CD4-positive, alpha-beta T cell treated with Interleukin-10 for 1 hour (primary cell): ENCODE measurements at regions not wholly inside any gene's neighbourhood (a gene's known extent, or its start where the extent isn't known, plus 50 kb on each side); places are given as distances from the start of the nearest gene placed in this dataset.

ENCODE experiments used
- DNase-seq: peaks from one replicate; pipeline ENCODE4 v3.0.0-alpha.2; 2020

DNA sequence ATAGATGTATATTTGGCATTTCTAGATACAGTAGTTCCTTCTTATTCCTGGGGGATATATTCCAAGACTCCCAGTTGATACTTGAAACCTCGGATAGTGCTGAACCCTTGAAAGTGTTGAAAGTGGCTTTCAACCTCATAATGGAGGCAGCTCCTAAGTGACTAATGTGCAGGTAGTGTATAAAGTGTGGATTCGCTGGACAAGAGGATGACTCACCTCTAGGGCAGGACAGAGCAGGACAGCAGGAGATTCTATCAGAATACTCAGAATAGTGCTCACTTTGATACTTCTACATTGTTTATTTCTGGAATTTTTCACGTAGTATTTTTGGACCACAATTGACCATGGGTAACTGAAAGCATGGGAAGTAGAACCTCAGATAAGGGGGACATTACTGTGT is 1138.9 kb upstream of the WWC1 start:
- DNase-seq, result no peak

DNA sequence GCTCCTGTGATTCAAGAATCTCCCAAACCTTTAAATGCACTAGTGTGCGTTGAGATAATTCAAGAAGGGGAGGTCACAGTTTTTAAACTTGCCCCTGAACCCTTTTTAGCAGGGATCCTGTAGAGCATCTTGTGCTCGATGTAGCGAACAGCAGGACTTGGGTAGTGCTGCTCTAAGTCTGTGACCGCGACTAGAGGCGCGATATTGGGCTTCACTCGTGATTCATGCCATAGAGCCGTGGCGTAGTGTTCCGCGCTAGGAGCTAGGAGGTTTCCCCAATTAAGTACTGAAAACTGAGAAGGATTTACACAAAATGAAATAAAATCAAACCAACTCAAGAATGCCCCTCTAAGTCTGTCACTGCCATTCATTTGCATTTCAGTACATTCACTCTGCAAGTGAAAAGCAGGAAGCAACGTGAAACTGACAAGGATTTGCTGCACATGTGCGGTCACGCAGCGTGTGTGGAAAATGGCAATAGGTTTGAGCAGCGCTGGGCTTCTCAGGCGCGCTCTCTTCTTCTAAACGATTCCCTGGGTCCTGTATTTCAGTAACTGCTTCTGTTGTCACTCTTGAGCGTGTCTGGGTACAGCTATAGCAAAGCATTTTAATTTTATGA is 1135.9 kb upstream of the WWC1 start:
- no peak for DNase-seq

DNA sequence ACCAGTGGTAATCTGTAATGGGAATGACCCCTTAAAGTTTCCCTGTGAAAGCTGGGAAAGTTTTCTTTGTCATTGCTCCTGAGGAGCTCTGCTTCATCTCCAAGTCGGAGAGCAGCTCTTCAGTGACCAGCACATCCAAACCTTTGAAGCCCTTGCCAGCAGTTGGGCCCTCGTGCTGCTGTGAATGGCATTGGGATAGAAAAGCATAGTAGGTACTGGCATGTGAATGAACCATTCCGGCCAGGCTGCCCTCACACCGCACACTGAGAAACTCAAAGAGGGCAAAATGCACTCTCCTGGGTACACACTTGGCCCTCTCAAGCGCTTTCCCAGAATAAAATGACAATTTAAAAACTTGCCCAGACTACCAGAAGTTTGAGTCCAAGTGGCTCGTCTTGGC is 1135.0 kb upstream of the WWC1 start:
- no peak for DNase-seq

DNA sequence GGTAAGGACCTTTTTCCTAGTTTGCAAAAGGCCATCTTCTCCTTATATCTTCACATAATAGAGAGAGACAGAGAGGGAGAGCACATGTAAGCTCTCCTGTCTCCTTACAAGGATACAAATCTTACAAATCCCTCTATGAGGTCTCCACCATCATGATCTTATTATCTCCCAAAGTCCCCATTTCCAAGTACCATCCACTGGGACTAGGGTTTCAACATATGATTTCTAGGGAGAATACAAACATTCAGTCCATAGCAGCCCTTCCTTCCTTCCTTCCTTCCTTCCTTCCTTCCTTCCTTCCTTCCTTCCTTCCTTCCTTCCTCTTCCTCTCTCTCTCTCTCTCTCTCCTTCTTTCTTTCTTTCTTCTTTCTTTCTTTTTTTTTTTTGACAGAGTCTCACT is 1132.9 kb upstream of the WWC1 start:
- no peak for DNase-seq

DNA sequence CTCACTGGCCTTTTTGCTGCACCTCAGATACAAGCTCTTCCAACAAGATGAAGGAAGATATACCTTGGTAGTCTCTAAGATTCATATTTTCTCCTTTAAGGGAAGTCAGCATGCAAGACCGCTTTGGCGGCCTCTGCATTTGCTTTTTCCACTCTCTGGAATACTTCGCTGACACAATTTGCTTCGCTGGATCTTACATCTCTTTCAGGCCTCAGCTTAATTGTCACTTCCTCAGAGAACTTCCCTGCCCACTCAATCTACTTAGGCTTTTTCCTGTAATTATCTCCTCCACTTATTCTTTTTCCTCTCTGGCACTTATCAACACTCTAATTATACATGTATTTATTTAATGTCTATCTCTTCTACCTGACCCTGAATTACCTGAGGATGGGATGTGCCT is 1131.1 kb upstream of the WWC1 start:
- DNase-seq, result no peak

DNA sequence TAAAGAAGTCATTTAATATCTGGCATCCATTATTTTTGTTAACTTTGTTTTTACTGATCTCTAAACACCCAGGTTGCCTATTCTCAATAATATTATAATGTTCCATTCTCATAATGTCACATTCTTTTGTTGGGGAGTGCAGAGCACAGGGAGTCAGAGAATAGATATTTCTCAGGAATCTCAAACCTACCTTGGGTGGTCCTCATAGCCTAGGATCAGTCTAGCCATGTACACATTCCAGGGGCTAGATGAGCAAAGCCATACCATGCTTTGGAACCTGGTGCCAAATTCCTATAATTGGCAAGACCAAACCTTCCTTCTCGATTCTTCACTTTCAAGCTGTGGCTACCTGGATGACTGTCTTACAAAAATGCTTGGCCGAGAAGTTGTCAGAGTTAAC is 1124.7 kb upstream of the WWC1 start:
- no peak for DNase-seq

DNA sequence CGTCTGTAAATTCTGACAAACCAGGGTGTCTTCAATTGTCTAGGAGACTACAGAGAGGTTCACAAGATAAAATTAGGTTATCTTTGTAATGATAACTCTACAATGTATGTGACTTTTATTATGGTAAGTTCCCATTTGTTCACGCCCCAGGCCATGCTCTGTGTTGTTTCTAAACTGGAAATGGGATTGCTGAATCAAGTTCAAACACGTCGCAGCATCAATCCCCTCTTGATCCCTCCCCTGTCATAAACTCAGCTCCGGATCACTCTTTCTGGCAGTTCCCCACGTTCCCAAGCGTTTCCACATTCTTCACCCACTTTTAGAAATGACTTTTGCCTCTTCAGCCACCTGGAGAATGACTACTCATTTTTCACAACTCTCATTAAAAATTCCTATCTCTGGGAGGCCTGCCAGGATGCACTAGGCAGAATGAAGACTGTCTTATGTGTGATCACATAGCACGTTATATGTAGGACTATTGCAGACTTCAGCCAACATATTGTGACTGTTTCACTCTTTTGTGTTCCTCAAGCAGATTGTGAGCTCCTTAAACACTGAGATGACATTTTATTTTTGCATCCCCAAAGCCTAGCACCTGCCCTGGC is 1124.2 kb upstream of the WWC1 start:
- DNase-seq, result no peak

DNA sequence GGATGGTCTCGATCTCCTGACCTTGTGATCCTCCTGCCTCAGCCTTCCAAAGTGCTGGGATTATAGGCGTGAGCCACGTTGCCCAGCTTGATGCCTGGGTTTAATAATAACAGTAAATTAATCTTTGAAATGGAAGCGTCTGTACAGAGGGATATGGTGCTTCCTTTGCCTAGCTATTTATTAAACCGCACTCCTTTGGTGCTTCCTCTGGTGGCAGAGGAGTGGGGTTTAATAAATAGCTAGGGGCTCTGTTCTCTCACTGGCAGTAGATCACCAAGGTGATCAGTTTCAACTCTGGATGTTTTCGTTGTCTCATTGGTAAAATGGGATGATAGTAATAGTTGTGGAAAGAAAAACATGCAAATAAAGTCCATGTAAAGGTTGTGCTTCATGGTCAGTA is 1122.5 kb upstream of the WWC1 start:
- DNase-seq, result no peak

DNA sequence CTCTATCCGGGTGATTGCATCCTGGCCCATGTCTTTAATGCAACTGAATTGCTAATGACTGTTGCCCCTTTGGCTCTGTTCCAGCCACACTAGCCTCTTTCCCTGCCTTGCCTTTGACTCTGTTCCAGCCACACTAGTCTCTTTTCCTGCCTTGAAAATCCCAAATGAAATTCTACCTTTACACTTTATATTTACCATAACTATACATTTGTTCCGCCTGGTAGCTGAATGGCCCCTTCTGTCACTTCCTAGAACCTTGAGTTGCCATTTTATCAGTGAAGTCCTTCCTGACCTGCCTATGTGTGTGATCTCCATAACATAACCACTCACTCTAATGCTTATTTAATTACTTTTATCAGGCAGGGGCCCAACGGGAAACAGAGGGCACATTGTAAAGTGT is 1120.4 kb upstream of the WWC1 start:
- DNase-seq, result no peak

DNA sequence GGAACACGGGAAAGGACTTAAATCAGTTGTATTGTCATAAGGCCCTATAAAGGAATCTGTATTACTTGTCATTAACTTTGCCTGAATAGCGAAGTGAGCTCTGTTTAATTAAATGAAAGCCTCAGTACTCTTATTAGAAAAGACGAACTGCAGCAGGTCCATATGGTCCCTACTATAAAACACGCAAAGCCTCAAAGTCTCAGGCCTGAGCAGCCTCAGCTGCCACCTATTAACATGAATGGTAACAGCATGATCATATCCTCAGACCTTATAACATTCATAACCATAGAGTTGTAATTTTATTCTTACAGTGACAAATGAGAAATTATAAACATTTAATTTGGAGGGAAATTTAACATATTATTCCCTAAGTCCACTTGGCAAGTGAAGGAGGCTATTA is 1113.7 kb upstream of the WWC1 start:
- DNase-seq, result no peak

DNA sequence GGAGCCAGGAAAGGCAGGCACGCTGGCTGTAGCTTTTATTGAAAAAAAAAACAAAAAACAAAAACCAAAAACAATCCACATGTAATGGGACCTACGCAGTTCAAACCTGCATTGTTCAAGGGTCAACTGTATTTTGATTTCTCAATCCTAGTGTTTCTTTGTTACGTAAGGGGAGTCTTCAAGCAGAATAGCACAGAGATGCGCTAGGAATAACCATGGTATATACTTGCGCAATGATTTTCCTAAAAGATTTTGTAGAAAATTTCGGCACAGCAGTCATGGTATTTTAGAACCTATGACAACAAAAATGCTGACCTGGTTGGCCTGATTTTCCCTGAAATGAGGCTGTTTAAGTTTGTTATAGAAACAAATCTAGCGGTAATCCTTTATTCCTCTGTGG is 1110.5 kb upstream of the WWC1 start:
- DNase-seq, result no peak

DNA sequence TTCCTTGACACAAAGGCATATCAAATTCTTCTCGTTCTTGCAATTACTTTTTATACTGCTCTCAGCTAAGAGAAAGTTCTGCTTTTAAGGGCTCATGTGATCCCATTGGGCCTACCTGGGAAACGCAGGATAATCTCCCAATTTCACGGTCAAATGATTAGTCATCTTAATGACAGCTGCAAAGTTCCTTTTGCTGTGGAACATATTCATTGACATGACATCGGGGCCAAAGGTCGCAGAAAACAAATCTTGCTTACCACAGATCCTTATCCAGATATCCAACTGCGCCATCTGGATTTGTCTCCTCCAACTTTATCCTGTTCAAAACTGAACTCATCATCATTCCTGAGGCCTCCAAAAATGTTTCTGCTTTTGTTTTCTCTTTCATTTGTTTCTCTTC is 1085.6 kb upstream of the WWC1 start:
- no peak for DNase-seq

DNA sequence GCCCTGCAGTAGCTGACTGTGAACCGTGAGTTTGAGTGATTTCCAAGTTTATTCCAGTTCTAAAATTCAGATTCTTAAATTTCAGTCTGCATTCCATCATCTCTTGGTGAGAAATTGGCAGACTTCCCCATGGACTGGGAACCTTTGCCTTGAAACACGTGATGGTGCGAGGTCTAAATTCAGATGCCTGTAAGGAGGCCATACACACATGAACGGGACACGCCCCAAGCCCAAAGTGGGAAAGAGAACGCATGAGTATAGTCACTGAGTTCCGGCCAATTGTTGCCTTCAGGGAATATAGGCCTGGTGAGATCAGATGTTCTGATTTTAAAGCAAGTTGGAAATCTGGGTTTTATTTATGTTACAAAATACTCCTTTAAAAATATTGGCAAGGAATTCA is 1084.4 kb upstream of the WWC1 start:
- DNase-seq, result no peak

DNA sequence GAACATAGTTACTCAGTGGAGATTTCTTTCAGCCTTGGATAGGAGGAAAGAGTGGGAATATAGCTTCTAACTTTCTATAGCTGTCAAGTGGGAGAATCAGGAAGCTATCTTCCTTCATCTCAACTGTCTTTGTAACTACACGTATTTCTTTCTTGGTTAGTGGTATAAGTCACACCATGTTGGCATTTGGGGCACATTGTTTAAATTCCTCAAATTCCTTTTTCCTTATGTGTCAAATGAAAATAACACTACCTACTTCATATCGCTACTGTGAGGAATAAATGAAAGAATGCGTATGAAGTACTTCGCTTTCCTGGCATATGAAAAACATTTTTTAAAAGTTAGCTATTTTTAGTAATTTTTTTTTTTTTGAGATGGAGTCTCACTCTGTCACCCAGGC is 1082.5 kb upstream of the WWC1 start:
- DNase-seq, result no peak

DNA sequence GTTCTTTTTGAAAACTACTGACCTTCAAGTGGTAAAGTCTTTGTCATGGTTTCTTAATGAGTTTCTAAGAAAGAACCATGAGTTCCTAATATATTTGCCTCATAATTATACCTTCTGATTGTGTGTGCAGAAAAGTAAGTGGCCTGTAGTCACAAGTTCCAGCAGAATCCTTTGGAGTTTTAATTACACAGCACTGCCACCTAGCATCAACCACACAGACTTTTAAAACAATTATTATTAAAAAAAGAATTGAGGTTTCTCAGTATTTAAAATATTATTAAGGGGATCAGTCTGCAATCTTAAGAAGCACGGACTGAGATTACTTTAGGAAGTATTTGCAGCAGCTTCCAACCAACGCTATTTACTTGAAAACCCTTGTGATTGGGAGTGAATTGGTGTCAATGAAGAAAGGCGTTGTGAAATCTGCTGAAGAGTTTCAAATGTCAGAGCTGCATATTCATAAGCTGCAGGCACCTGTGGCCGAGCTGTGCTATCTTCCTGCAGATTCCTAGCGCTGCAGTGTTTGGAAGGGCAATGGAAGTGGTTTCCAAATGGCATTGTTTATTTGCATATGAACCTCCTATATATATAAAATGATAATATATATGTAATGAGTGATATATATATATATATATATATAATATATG is 1074.2 kb upstream of the WWC1 start:
- DNase-seq, result no peak

DNA sequence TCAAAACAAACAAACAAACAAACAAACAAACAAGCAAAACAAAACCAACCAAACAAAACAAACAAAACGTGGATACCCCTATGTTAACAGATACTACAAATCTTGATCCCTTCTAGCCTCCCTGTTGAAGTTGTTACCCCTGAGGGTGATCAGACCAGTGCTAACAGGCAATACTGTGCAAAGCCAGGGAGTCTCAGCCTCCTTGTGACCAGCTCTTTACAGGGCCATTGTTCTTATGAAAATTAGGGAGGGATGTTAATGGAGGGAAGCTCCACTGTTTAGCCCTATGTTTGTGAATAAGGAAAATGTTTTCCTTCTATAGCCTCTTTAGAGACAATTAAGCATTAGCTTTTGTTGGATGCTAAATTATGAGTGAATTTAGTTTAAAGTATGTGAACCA is 1072.1 kb upstream of the WWC1 start:
- DNase-seq, result no peak

DNA sequence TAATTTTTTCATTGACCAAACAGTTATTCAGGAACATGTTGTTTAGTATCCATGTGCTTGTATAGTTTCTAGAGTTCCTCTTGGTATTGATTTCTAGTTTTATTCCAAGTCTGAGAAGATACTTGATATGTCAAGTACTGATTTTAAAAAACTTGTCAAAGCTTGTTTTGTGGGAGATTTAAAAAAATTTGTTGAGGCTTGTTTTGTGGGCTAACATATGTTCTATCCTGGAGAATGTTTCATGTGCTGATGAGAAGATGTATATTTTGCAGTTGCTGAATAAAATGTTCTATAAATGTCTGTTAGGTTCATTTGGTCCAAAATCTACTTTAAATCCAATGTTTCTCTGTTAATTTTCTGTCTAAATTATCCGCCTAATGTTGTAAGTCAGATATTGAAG is 1065.1 kb upstream of the WWC1 start:
- no peak for DNase-seq

DNA sequence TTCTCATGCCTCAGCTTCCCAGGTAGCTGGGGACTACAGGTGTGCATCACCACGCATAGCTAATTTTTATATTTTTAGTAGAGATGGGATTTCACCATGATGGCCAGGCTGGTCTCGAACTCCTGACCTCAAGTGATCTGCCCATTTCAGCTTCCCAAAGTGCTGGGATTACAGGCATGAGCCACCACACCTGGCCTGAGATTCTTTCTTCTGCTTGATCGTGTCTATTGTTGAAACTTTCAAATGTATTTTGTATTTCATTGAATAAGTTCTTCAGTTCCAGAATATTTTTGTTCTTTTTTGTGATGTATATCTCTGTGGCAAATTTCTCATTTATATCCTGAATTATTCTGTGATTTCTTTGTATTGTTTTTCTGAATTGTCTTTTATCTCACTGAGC is 1063.3 kb upstream of the WWC1 start:
- DNase-seq, result no peak

DNA sequence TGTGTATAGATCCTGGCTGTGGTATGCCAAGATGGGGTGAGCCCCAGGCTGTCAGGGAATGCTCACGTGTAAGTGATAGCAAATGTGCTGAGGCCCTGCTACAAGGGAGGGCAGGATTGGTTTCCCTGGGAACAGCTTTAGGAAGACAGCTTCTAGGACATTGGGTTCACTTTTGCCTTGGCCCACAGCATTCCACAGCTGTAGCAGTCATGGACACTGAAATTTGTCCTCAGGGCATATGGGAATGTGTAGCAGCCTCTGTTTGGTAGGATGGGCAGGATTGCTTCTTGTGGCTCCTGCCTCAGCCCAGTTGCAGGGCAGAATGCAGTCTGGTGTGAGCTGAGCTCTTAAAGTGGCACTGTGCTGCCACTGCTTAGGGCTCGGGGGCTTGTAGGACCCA is 1061.7 kb upstream of the WWC1 start:
- DNase-seq, result no peak

DNA sequence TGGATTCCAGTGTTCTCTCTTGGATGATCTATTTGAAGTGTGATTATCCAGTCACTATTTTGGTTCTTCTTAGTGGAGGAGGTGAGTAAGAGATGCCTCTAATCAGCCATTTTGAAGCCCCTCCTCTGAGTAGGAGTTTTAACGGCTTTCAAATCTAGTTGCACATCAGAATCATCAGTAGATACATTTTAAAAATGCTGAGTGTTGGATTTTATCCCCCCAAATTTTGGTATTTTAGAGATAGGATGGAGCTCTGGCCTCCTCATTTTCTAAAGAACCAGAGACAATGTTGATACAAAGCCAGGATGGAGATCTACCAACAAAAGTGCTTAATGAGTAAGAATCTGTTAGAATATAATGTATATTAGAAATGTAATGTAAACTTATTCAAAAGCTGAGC is 1061.0 kb upstream of the WWC1 start:
- no peak for DNase-seq

DNA sequence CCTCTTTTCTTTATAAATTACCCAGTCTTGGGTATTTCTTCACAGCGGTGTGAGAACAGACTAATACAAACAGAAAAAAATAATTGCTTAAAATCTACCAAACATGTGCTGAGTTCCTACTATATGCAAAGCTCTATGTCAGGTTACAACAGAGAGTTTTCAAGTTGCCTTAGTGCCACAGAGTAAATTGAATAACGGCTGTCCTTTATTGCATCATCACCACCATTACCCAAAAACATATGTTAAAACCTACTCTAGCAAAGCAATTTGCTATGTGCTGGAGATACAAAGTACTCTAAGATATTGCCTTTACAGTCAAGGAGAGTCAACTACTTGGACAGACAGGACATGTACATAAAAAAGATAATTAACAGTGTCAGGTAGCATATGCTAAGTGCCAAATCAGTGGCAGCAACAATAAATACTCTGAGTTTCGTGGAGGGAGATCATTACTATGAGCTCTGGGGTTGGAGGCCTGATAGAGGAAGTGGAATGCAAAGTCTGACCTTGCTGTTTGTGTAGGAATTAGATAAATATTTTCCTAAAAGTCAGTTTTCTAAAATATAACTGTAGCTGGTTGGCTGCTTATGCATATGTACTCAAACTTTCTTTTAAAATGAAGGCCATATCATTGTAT is 1058.7 kb upstream of the WWC1 start:
- no peak for DNase-seq

DNA sequence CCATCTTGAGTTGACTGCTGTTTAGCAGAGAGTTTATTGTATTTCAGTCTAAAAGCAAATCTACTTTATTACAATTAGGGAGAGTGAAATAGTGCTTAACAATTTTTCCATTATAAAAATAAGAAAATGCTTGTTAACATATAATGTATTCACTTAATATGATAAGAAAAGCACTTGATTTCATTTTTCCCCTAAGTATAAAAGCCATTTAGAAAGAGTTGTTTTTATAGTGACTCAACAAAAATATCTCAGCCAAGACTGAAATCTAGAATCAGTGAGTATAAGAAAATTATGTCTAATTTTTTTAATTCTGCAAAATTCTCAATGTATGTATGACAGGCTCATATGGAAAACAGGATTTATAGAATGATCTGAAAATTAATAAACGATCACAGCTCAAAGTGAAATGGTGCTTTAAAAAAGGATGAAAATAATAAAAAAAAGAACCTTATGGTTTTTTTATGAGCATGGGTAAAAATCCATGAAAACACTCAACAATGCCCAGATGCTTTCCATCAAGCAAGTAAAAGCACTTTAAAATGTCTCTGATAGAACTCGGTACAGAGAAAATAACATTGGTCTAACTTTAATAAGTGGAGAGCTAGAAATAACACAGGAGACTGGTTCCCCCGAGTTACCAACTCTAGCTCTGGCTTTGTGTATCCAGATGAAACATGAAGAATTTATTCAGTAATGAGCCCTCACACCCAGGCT is 1057.8 kb upstream of the WWC1 start:
- no peak for DNase-seq

DNA sequence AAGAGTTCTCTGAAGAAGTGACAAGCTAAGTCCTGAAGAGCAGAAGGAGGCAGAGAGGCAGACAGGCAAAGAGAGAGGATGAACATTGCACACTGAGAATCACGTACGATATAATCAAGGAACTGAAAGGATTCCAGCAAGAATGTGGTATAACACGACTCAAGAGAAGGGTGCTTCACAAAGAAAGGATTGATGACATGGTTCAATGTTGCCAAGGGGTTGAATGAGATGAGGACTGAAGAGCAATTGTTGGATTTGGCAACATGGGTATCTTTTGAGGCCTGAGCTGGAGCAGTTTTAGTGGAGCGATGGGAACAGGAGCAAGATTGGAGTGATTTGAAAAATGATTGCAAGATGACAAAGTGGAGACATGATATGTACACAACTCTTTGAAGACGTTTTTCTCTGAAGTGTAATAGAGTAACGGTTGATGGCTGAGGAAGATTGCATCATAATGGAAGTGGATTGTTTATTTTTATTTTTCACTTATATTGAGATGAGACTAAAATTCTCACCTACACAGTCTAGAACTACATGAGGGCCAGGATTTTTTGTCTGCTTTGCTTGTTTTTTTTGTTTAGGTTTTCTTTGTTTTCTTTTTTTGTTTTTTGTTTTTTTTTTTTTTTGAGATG is 1049.9 kb upstream of the WWC1 start:
- no peak for DNase-seq
